ENCODE measurements at regions not wholly inside any gene's neighbourhood (a gene's known extent, or its start where the extent isn't known, plus 50 kb on each side); places are given as distances from the start of the nearest gene placed in this dataset.
A peak's percentile ranks its signal among the peaks of the same experiment; 100 is the strongest.

DNA sequence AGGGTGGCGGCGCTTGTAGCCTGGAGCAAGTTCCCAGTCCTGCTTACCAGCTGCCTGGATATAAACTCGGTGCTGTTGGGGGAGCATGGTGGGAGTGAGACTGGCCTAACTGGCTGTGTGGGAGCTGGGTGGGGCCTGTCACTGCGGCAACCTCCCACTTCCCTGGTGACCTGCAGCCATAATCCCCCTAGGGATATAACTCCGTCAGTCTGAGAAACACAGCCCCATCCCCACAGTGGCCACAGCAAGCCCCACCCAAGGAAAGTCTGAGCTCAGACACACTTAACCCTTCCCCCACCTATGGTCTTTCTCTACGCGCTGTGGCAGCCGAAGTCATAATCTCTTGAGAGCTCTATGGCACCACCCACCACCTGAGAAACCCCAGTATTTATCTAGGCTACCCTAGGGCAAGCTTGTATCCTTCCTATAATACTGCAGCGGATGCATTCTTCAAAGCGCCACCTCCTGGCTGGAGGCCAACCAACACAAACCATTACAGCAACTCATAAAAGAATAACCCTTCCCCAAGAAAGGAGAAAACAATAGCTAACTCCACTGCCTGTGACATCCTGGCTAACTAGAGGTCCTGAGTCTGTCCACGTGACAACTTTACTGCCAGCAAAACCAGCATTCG, 57.4 kb downstream of the ZNF648 start:
- no peak overlapping the region for H3K4me3 ChIP-seq
- peaks cover 0 to 30% (median 13%) of the 10 kb centered on the region in 8 donors for H3K9me3 ChIP-seq
- no peaks in the 10 kb centered on the region for H3K4me1 ChIP-seq
- H3K27me3 ChIP-seq (replicated peaks in 1 of 7): peaks cover 0 to 2% (median 0%) of the 10 kb centered on the region in 7 donors
- intact Hi-C loops (cut with DNase I; ENCODE audit: low total_unique reads): no loop called here
- no peaks in the 10 kb centered on the region for H3K36me3 ChIP-seq
- no peak for DNase-seq
- TF ChIP-seq, protein P1, sequence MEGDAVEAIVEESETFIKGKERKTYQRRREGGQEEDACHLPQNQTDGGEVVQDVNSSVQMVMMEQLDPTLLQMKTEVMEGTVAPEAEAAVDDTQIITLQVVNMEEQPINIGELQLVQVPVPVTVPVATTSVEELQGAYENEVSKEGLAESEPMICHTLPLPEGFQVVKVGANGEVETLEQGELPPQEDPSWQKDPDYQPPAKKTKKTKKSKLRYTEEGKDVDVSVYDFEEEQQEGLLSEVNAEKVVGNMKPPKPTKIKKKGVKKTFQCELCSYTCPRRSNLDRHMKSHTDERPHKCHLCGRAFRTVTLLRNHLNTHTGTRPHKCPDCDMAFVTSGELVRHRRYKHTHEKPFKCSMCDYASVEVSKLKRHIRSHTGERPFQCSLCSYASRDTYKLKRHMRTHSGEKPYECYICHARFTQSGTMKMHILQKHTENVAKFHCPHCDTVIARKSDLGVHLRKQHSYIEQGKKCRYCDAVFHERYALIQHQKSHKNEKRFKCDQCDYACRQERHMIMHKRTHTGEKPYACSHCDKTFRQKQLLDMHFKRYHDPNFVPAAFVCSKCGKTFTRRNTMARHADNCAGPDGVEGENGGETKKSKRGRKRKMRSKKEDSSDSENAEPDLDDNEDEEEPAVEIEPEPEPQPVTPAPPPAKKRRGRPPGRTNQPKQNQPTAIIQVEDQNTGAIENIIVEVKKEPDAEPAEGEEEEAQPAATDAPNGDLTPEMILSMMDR (IDR thresholded peaks at IDR 0.05 in 8 of 11, conservative IDR thresholded peaks at IDR 0.05 in 3 of 11): no peak
- WGBS, 5 donors: 81 to 92% (median 88%) methylated on average over 11 to 12 of the region's 12 CpGs
- no peak overlapping the region for H3K27ac ChIP-seq

DNA sequence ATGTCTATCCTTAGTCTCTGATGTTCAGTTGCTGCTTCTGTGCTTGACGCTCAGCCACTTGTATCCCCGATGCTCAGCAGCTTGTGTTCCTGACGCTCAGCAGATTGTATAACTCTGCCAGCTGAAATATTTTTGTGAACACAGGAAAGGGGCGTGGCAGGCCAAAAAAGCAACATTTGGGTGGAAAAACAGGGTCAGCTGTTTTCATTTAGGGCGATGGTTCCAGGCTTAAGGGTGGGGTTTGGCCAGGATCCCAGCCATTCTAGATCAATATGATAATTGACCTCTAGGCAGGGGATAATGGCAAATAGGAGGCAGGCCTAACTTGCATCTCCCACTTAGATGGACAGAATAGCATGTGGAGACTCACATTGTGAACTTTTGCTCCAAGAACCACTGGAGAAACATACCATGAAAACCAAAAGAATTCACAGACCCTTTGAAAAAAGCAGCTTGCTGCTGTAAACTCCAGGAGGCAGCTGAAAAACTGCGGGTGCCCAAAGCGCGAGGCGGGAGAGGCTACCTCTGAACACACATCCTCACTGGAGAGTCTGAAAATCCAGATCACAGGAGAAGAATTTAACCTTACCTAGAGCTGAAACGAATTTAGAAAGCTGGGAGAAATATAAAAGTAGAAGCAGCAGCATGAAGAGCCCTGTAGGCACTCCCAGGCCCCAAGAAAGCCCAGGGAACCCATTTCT, 58.3 kb downstream of the ZNF648 start:
- H3K36me3 ChIP-seq: no peaks in the 10 kb centered on the region
- peak overlapping the region in 2 of 8 donors; percentile 8 to 13 for H3K27ac ChIP-seq
- TF ChIP-seq POLR2A (IDR thresholded peaks at IDR 0.05) (no peak), POLR2AphosphoS5 (IDR thresholded peaks at IDR 0.05) (no peak)
- intact Hi-C loops (cut with DNase I; ENCODE audit: low total_unique reads): no loop called here
- H3K9me3 ChIP-seq: peaks cover 0 to 30% (median 13%) of the 10 kb centered on the region in 8 donors
- WGBS, 5 donors: 64 to 84% (median 71%) methylated on average over 10 of the region's 10 CpGs
- H3K27me3 ChIP-seq (replicated peaks in 1 of 7): peaks cover 0 to 5% (median 0%) of the 10 kb centered on the region in 7 donors
- no peak for DNase-seq
- no peaks in the 10 kb centered on the region for H3K4me1 ChIP-seq
- H3K4me3 ChIP-seq: no peak overlapping the region

DNA sequence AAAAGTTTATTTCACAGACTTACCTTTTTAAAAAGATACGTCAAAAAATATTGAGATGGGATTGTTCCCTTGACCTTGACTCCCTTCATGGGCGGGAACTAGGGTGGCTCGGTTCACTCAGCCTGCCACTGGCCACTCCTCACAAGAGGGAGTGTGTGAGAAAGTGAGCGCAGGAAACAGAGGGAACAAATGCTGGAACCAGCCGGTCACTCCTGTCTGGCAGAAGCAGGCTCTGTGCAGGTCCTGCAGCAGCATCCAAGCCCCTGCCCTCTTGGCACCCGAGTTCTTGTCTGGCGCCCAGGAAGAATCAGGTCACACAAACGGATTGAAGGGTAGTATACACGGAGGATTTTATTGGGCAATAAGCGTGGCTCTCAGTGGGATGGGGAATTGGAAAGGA, 58.9 kb downstream of the ZNF648 start:
- Histone ChIP-seq H3K27me3 (replicated peaks in 1 of 7) (peaks cover 0 to 6% (median 0%) of the 10 kb centered on the region in 7 donors), H3K36me3 (no peaks in the 10 kb centered on the region), H3K4me1 (no peaks in the 10 kb centered on the region), H3K4me3 (no peak overlapping the region), H3K9me3 (peaks cover 0 to 30% (median 13%) of the 10 kb centered on the region in 8 donors), H3K27ac (no peak overlapping the region)
- DNase-seq: no peak
- intact Hi-C loops (cut with DNase I; ENCODE audit: low total_unique reads): no loop called here
- TF ChIP-seq POLR2AphosphoS5 (IDR thresholded peaks at IDR 0.05) (no peak), POLR2A (IDR thresholded peaks at IDR 0.05) (no peak)
- TF ChIP-seq, protein P1 (IDR thresholded peaks at IDR 0.05 in 8 of 11, conservative IDR thresholded peaks at IDR 0.05 in 3 of 11): no peak
- 67 to 73% (median 69%) methylated on average over 10 of the region's 10 CpGs for WGBS, 5 donors

DNA sequence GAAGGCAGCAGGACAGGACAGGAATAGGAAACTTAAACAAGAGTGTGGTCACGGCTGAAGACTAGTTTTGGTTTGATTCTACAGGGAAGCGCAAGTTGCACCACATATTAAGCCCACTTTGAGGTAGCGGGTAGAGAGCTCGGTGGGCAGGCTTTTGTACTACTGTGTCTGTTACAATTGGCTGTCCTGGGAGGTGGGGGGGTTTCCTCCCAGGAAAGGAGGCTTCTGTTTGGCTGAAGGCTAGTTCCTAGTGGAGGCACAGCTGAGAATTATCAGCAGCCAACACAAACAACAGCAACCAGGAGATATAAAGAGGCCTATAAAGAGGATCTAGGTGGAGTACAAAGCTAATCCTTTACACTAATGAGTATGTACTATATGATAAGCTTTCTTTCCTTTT, 62.7 kb downstream of the ZNF648 start:
- WGBS, 5 donors: 78 to 94% (median 80%) methylated on average over 4 of the region's 4 CpGs
- no peak overlapping the region for H3K27ac ChIP-seq
- TF ChIP-seq POLR2AphosphoS5 (IDR thresholded peaks at IDR 0.05): no peak
- TF ChIP-seq, protein P1 (IDR thresholded peaks at IDR 0.05 in 8 of 11, conservative IDR thresholded peaks at IDR 0.05 in 3 of 11): no peak
- no peak for TF ChIP-seq POLR2A (IDR thresholded peaks at IDR 0.05)
- peaks cover 0 to 18% (median 0%) of the 10 kb centered on the region in 7 donors for H3K27me3 ChIP-seq (replicated peaks in 1 of 7)
- H3K4me1 ChIP-seq: no peaks in the 10 kb centered on the region
- no peaks in the 10 kb centered on the region for H3K36me3 ChIP-seq
- H3K4me3 ChIP-seq: no peak overlapping the region
- H3K9me3 ChIP-seq: no peaks in the 10 kb centered on the region
- no peak for DNase-seq
- intact Hi-C loops (cut with DNase I; ENCODE audit: low total_unique reads): no loop called here
